HG03354 (cell line): ENCODE measurements at regions not wholly inside any gene's neighbourhood (a gene's known extent, or its start where the extent isn't known, plus 50 kb on each side); places are given as distances from the start of the nearest gene placed in this dataset.

ENCODE experiments used
- ATAC-seq: cut with Tn5 transposase; IDR thresholded peaks from one replicate; pipeline ENCODE4 v1.9.1; 2021; ENCODE audit warnings: mild to moderate bottlenecking; ENCODE audit not compliant: unreplicated experiment, poor library complexity, severe bottlenecking

GRCh38 chr5:68798877-68799843 lies 294.7 kb upstream of the SLC30A5 start:
- no peak for ATAC-seq

GRCh38 chr5:68802430-68802829 lies 291.4 kb upstream of the SLC30A5 start:
- ATAC-seq = no peak

- no peak for ATAC-seq
Observed at GRCh38 chr5:68803881-68804319, 289.9 kb upstream of the SLC30A5 start.

- no peak for ATAC-seq
Observed at GRCh38 chr5:68804343-68804742, 289.5 kb upstream of the SLC30A5 start.

GRCh38 chr5:68805444-68805843 lies 288.4 kb upstream of the SLC30A5 start:
- no peak for ATAC-seq

- no peak for ATAC-seq
Observed at GRCh38 chr5:68817632-68818031, 276.2 kb upstream of the SLC30A5 start.

- ATAC-seq = no peak
Observed at GRCh38 chr5:68818057-68818695, 275.6 kb upstream of the SLC30A5 start.

GRCh38 chr5:68818870-68819269 lies 274.9 kb upstream of the SLC30A5 start:
- ATAC-seq = no peak

- no peak for ATAC-seq
Observed at GRCh38 chr5:68821056-68821455, 272.8 kb upstream of the SLC30A5 start.

GRCh38 chr5:68822796-68823195 lies 271.0 kb upstream of the SLC30A5 start:
- ATAC-seq = no peak

GRCh38 chr5:68823301-68823700 lies 270.5 kb upstream of the SLC30A5 start:
- no peak for ATAC-seq

GRCh38 chr5:68830377-68830898 lies 263.4 kb upstream of the SLC30A5 start:
- ATAC-seq = no peak

GRCh38 chr5:68834491-68834981 lies 259.3 kb upstream of the SLC30A5 start:
- ATAC-seq = no peak

GRCh38 chr5:68838157-68838718 lies 255.6 kb upstream of the SLC30A5 start:
- ATAC-seq = no peak

GRCh38 chr5:68839019-68839552 lies 254.7 kb upstream of the SLC30A5 start:
- ATAC-seq = no peak

- ATAC-seq = no peak
Observed at GRCh38 chr5:68843624-68844364, 250.0 kb upstream of the SLC30A5 start.

- no peak for ATAC-seq
Observed at GRCh38 chr5:68845131-68845530, 248.7 kb upstream of the SLC30A5 start.

GRCh38 chr5:68846828-68847227 lies 247.0 kb upstream of the SLC30A5 start:
- no peak for ATAC-seq

- ATAC-seq = no peak
Observed at GRCh38 chr5:68848091-68848490, 245.7 kb upstream of the SLC30A5 start.
